Spleen (tissue), 11 donors: ENCODE measurements at regions not wholly inside any gene's neighbourhood (a gene's known extent, or its start where the extent isn't known, plus 50 kb on each side); places are given as distances from the start of the nearest gene placed in this dataset.
"Not testable (repeated sequence)": the region's sequence is repeated elsewhere in the genome, so short reads cannot be mapped to it uniquely, and the experiment has no call there.

Experiments used
- DNase-seq: peaks from one replicate; pipeline ENCODE4 v3.0.0-alpha.2; 2020
- H3K27ac ChIP-seq, 8 donors: fragments of 200-600 bp; sonication (generic) in 7 of 8; 1 replicate in 4 of 8; 2 replicates in 4 of 8; pipeline versions ENCODE4 v1.5.0 to v1.8.0; 2016 to 2021; ENCODE audit warnings: inconsistent platforms in 4 of 8, mild to moderate bottlenecking in 4 of 8, moderate library complexity in 1 of 8
- H3K27me3 ChIP-seq, 7 donors: fragments of 200-600 bp; sonication (generic) in 6 of 7; replicated peaks in 1 of 7; 1 replicate in 4 of 7; 2 replicates in 3 of 7; pipeline versions ENCODE4 v1.5.0 to v1.8.0; 2016 to 2021; ENCODE audit warnings: inconsistent platforms in 3 of 7, mild to moderate bottlenecking in 1 of 7
- H3K36me3 ChIP-seq, 6 donors: fragments of 200-600 bp; sonication (generic) in 5 of 6; 1 replicate in 4 of 6; 2 replicates in 2 of 6; pipeline versions ENCODE4 v1.5.0 to v1.8.0; 2016 to 2021; ENCODE audit warnings: inconsistent platforms in 2 of 6
- H3K4me1 ChIP-seq, 6 donors: fragments of 200-600 bp; sonication (generic) in 5 of 6; 1 replicate in 3 of 6; 2 replicates in 3 of 6; pipeline versions ENCODE4 v1.5.0 to v1.8.0; 2016 to 2021; ENCODE audit warnings: inconsistent platforms in 3 of 6
- H3K4me3 ChIP-seq, 8 donors: fragments of 200-600 bp; sonication (generic) in 7 of 8; 1 replicate in 4 of 8; 2 replicates in 4 of 8; pipeline versions ENCODE4 v1.5.0 to v1.8.0; 2016 to 2021; ENCODE audit warnings: inconsistent platforms in 4 of 8, mild to moderate bottlenecking in 4 of 8, moderate library complexity in 2 of 8
- H3K9me3 ChIP-seq, 8 donors: fragments of 200-600 bp; sonication (generic) in 7 of 8; 1 replicate in 4 of 8; 2 replicates in 4 of 8; pipeline versions ENCODE4 v1.5.0 to v1.8.0; 2016 to 2021; ENCODE audit warnings: inconsistent platforms in 4 of 8
- POLR2A ChIP-seq, 3 donors: fragments of 450-650 bp; IDR thresholded peaks; one replicate each; pipeline ENCODE4 v1.5.1; 2017; ENCODE audit warnings: antibody characterized with exemption in 3 of 3, mild to moderate bottlenecking in 1 of 3
- POLR2AphosphoS5 ChIP-seq, 3 donors: sonication (generic); formaldehyde crosslinking; IDR thresholded peaks; one replicate each; pipeline ENCODE4 v1.5.1; 2017; ENCODE audit warnings: antibody characterized with exemption in 3 of 3
- WGBS, 5 donors: extraction: QIAGEN DNeasy Blood & Tissue Kit in 3 of 5; methylation state at CpG; one replicate each; pipeline versions ENCODE4 v1.1.5 to v1.1.7; 2013 to 2018; 5-methylcytosine and 5-hydroxymethylcytosine counted together
- intact Hi-C: fragments of 100-400 bp; cut with DNase I; formaldehyde crosslinking; loops from one replicate; pipeline ENCODE4 v1.15.0; 2023; ENCODE audit warnings: low total_unique reads
- TF ChIP-seq, protein P1 (sequence below), 11 experiments: fragments of 200-600 bp in 7 of 11; fragments of 450-650 bp in 4 of 11; sonication (generic) in 4 of 11; IDR thresholded peaks in 8 of 11; conservative IDR thresholded peaks in 3 of 11; 1 replicate in 7 of 11; 2 replicates in 4 of 11; pipeline versions ENCODE4 v1.4.0 to v1.8.0; 2016 to 2021; ENCODE audit warnings: antibody characterized with exemption in 11 of 11, inconsistent platforms in 4 of 11, mild to moderate bottlenecking in 1 of 11
- donor health status: healthy with polysubstance abuse.
- donor health status: DM: no; HTN: no; CAD: no; lungs with moderate emphysema.
- donor health status: DM: no; HTN: no; CAD: no.
- donor health status: Bipolar disorder and iron deficiency.
- donor health status: healthy.
- donor health status: DM: no; HTN: no; CAD: no.
- donor health status: DM: yes; HTN: yes; CAD: no.

DNA sequence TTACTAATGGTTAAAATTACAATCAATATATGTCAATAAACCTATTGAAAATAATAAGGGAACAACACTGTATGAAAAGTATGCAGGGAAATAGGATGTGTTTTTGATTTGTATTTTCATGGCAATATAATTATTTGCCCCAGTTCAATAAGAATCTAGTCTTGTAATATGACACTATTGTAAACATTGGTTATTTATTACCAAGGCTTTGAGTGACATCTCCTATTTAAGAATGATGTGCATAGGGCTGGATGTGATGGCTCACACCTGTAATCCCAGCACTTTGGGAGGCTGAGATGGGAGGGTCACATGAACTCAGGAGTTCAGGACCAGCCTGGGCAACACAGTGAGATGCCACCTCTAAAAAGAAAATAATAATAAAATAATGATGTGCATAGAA is 78.6 kb upstream of the DTNBP1 start:
- Histone ChIP-seq H3K36me3 (no peaks in the 10 kb centered on the region), H3K9me3 (peaks cover 0 to 2% (median 0%) of the 10 kb centered on the region in 8 donors), H3K27ac (no peak overlapping the region), H3K4me1 (no peaks in the 10 kb centered on the region), H3K27me3 (no peaks in the 10 kb centered on the region), H3K4me3 (no peak overlapping the region)
- DNase-seq, result no peak
- intact Hi-C loops, result no loop called here
- TF ChIP-seq POLR2AphosphoS5 (IDR thresholded peaks at IDR 0.05) (no peak), POLR2A (IDR thresholded peaks at IDR 0.05) (no peak)
- TF ChIP-seq, protein P1, sequence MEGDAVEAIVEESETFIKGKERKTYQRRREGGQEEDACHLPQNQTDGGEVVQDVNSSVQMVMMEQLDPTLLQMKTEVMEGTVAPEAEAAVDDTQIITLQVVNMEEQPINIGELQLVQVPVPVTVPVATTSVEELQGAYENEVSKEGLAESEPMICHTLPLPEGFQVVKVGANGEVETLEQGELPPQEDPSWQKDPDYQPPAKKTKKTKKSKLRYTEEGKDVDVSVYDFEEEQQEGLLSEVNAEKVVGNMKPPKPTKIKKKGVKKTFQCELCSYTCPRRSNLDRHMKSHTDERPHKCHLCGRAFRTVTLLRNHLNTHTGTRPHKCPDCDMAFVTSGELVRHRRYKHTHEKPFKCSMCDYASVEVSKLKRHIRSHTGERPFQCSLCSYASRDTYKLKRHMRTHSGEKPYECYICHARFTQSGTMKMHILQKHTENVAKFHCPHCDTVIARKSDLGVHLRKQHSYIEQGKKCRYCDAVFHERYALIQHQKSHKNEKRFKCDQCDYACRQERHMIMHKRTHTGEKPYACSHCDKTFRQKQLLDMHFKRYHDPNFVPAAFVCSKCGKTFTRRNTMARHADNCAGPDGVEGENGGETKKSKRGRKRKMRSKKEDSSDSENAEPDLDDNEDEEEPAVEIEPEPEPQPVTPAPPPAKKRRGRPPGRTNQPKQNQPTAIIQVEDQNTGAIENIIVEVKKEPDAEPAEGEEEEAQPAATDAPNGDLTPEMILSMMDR (IDR thresholded peaks at IDR 0.05 in 8 of 11, conservative IDR thresholded peaks at IDR 0.05 in 3 of 11), result no peak

DNA sequence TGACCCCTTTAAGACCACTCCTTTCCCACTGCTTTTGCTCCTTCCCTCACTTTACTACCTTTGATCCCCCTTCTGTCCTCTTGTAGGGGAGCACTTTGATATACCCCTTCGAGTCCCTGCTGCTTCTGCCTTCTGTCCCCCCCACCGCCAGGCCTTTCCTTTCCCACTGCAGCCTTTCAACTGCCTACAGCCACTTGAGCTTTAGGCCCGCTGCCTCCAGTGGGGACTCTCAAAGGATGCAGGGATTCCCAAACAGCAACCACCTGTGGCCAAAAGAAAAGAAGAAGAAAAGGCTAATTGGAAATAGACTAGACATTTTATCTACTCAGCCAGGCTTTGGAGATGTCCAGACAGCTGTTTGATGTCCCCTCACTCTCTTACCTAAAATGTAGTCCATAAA is 77.0 kb upstream of the DTNBP1 start:
- DNase-seq, result no peak
- Histone ChIP-seq H3K4me3 (no peak overlapping the region), H3K27me3 (no peaks in the 10 kb centered on the region), H3K9me3 (peaks cover 0 to 2% (median 0%) of the 10 kb centered on the region in 8 donors), H3K27ac (no peak overlapping the region), H3K36me3 (no peaks in the 10 kb centered on the region), H3K4me1 (no peaks in the 10 kb centered on the region)
- intact Hi-C loops, result no loop called here
- TF ChIP-seq POLR2AphosphoS5 (IDR thresholded peaks at IDR 0.05), result no peak
- WGBS, 5 donors, result 88 to 96% (median 91%) methylated on average over 3 of the region's 3 CpGs

DNA sequence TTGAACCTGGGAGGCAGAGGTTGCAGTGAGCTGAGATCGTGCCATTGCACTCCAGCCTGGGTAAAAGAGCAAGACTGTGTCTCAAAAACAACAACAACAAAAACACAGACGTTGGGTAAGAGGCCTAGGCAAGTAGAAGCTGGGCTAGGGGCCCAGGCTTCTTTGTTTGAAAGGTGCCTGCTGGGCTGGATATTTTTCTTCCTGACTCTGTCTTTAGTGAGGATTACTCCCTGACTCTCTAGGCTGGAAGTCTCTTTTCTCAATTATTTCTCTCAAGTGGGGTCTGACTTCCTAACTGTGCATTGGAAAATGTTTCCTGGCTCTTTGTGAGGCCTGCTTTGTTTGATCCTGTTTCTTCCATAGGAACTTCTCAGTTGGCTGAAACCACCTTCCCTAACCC is 76.5 kb upstream of the DTNBP1 start:
- H3K4me3 ChIP-seq, result no peak overlapping the region
- TF ChIP-seq, protein P1 (IDR thresholded peaks at IDR 0.05 in 8 of 11, conservative IDR thresholded peaks at IDR 0.05 in 3 of 11), result no peak
- TF ChIP-seq POLR2AphosphoS5 (IDR thresholded peaks at IDR 0.05), result no peak
- peaks cover 0 to 2% (median 0%) of the 10 kb centered on the region in 8 donors for H3K9me3 ChIP-seq
- 66 to 83% (median 73%) methylated on average over 2 of the region's 2 CpGs for WGBS, 5 donors
- H3K27me3 ChIP-seq, result no peaks in the 10 kb centered on the region
- intact Hi-C loops, result no loop called here
- H3K4me1 ChIP-seq, result no peaks in the 10 kb centered on the region
- DNase-seq, result no peak
- no peaks in the 10 kb centered on the region for H3K36me3 ChIP-seq
- H3K27ac ChIP-seq, result no peak overlapping the region

DNA sequence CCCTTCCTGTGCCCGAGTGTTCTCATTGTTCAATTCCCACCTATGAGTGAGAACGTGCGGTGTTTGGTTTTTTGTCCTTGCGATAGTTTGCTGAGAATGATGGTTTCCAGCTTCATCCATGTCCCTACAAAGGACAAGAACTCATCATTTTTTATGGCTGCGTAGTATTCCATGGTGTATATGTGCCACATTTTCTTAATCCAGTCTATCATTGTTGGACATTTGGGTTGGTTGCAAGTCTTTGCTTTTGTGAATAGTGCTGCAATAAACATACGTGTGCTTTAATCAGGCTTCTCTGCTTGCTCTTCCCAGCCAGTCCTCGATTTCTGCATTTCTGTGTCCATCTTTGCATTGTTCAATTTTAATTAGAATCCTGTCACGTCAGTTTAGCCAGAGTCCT is 75.4 kb upstream of the DTNBP1 start:
- WGBS, 5 donors, result 82 to 90% (median 86%) methylated on average over 8 of the region's 8 CpGs
- H3K27me3 ChIP-seq, intact Hi-C loops, H3K36me3 ChIP-seq, H3K4me1 ChIP-seq, H3K27ac ChIP-seq, H3K4me3 ChIP-seq, DNase-seq, H3K9me3 ChIP-seq: not testable (repeated sequence)

DNA sequence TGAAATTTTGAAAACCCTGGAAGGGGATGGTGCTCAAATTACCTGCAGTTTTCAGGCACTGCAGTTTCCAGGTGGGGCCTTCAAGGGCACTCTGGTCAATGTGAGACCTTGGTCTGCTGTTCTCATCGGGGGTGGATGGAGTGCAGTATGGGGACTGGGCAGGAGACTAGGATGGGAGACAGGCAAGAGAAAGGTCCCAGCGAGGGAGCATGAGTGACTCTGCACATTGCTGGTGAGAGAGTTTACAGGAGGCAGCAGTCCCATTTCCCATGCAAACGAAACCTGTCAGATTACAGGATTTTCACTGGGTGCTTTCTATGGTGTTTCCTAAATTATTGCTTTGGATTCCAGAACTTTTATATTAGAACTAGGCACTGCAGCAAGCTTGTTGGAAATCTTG is 73.5 kb upstream of the DTNBP1 start:
- Histone ChIP-seq H3K4me3 (no peak overlapping the region), H3K27me3 (peaks cover 0 to 4% (median 0%) of the 10 kb centered on the region in 7 donors), H3K36me3 (no peaks in the 10 kb centered on the region), H3K27ac (no peak overlapping the region), H3K9me3 (no peaks in the 10 kb centered on the region), H3K4me1 (no peaks in the 10 kb centered on the region)
- 81 to 98% (median 84%) methylated on average over 3 of the region's 3 CpGs for WGBS, 5 donors
- TF ChIP-seq POLR2A (IDR thresholded peaks at IDR 0.05) (no peak), POLR2AphosphoS5 (IDR thresholded peaks at IDR 0.05) (no peak)
- TF ChIP-seq, protein P1 (IDR thresholded peaks at IDR 0.05 in 8 of 11, conservative IDR thresholded peaks at IDR 0.05 in 3 of 11), result no peak
- no peak for DNase-seq
- intact Hi-C loops, result no loop called here
